KOPT-K1 (cell line): ENCODE measurements at regions not wholly inside any gene's neighbourhood (a gene's known extent, or its start where the extent isn't known, plus 50 kb on each side); places are given as distances from the start of the nearest gene placed in this dataset.

Source experiments
- H3K27ac ChIP-seq: fragments of 200-600 bp; sonication (generic); 2 replicates; pipeline ENCODE4 v1.5.1; 2016; ENCODE audit warnings: antibody characterized with exemption, mild to moderate bottlenecking, low read depth, low read length; ENCODE audit not compliant: poor library complexity, severe bottlenecking
- H3K36me3 ChIP-seq: fragments of 200-600 bp; sonication (generic); 2 replicates; pipeline ENCODE4 v1.5.1; 2017; ENCODE audit warnings: antibody characterized with exemption, mild to moderate bottlenecking, low read length, moderate library complexity; ENCODE audit not compliant: insufficient read depth
- H3K9me3 ChIP-seq: fragments of 200-600 bp; sonication (generic); 2 replicates; pipeline ENCODE4 v1.5.1; 2017; ENCODE audit warnings: antibody characterized with exemption, low read length, mild to moderate bottlenecking; ENCODE audit not compliant: insufficient read depth, poor library complexity, severe bottlenecking

- peaks cover under 1% of the 10 kb centered on the region; the same call in 1 of the 2 replicates for H3K36me3 ChIP-seq
- no peak overlapping the region for H3K27ac ChIP-seq
- H3K9me3 ChIP-seq = peaks cover 11% of the 10 kb centered on the region
These were observed 212.4 kb downstream of the BRD1 start for GRCh38 chr22:49614966-49615965.

- Histone ChIP-seq H3K36me3 (no peaks in the 10 kb centered on the region; the same call in 1 of the 2 replicates), H3K27ac (no peak overlapping the region), H3K9me3 (peaks cover 11% of the 10 kb centered on the region)
These were observed 214.0 kb downstream of the BRD1 start for GRCh38 chr22:49613511-49614270.

DNA sequence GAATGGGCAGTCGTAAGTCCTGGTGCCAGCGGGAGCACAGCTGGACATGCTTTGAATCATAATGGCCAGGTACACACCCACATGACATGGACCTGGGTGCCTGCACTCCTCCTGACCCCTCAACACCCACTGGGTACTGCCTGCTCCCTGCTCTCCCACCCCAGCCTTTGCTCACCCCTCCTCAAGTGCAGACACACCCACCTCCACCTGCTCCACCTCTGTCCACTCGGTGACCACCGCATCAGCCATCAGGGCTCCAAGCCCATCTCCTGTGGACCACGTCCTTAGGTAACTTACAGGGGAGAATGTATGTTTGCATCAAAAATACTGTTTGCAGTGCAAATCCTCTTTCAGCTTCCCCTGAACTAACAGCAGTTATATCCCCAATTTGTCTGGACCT is 214.6 kb downstream of the BRD1 start:
- Histone ChIP-seq H3K27ac (no peak overlapping the region), H3K9me3 (peaks cover 11% of the 10 kb centered on the region), H3K36me3 (no peaks in the 10 kb centered on the region; the same call in 1 of the 2 replicates)

- Histone ChIP-seq H3K27ac (no peak overlapping the region), H3K9me3 (peaks cover 31% of the 10 kb centered on the region), H3K36me3 (peaks cover 11% of the 10 kb centered on the region; the same call in 1 of the 2 replicates)
These were observed 218.3 kb downstream of the BRD1 start for GRCh38 chr22:49609207-49609876.

DNA sequence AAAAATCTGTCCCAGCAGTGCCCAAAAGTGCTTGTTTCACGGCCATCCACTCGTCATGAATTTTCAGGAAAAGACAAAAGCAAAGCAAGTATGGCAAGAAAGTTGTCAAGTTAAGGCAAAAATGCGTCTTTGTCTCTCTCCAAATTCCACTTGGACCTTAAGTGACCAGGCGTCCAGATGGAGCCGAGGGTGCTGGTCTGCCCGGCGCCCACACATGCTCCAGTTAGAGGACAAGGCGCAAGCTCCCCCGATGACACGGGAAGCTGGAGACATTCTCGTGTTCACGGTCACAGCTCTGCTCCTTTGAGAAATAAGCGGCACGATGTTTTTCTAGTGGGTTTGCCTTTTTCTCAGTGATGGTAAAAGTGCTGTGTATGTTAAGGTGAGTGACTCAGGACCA is 219.0 kb downstream of the BRD1 start:
- peaks cover 11% of the 10 kb centered on the region; the same call in 1 of the 2 replicates for H3K36me3 ChIP-seq
- H3K9me3 ChIP-seq = peaks cover 38% of the 10 kb centered on the region
- no peak overlapping the region for H3K27ac ChIP-seq

- Histone ChIP-seq H3K9me3 (peaks cover 34% of the 10 kb centered on the region), H3K36me3 (peaks cover 11% of the 10 kb centered on the region; the same call in 1 of the 2 replicates), H3K27ac (no peak overlapping the region)
These were observed 219.4 kb downstream of the BRD1 start for GRCh38 chr22:49608228-49608627.

DNA sequence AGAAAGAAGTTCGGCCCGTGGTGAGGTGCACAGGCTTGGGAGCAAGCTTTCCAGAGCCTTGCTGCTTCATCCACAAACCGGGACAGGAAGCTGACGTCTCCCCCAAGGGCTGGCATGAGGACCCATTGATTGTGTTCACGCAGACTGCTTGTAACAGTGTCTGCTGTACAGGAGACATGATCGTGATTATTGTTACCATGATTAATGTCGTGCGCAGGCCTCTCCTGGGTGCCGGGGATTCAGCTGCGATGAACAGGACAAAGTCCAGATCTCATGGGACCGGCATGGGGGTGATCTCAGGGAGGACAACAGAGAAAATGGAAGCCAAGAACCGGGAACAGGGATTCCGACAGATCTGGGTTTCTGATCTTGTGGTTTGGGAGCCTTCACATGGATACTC is 219.9 kb downstream of the BRD1 start:
- no peak overlapping the region for H3K27ac ChIP-seq
- peaks cover 11% of the 10 kb centered on the region; the same call in 1 of the 2 replicates for H3K36me3 ChIP-seq
- peaks cover 30% of the 10 kb centered on the region for H3K9me3 ChIP-seq

GRCh38 chr22:49606562-49607290 is 220.9 kb downstream of the BRD1 start:
- H3K36me3 ChIP-seq = peaks cover 11% of the 10 kb centered on the region; the same call in 1 of the 2 replicates
- H3K9me3 ChIP-seq = peaks cover 28% of the 10 kb centered on the region
- no peak overlapping the region for H3K27ac ChIP-seq

GRCh38 chr22:49604732-49605302 is 222.9 kb downstream of the BRD1 start:
- Histone ChIP-seq H3K36me3 (peaks cover 11% of the 10 kb centered on the region; the same call in 1 of the 2 replicates), H3K9me3 (peaks cover 28% of the 10 kb centered on the region), H3K27ac (no peak overlapping the region)

GRCh38 chr22:49603016-49603415 is 224.7 kb downstream of the BRD1 start:
- Histone ChIP-seq H3K36me3 (peaks cover 10% of the 10 kb centered on the region; the same call in 1 of the 2 replicates), H3K9me3 (peaks cover 28% of the 10 kb centered on the region), H3K27ac (no peak overlapping the region)

DNA sequence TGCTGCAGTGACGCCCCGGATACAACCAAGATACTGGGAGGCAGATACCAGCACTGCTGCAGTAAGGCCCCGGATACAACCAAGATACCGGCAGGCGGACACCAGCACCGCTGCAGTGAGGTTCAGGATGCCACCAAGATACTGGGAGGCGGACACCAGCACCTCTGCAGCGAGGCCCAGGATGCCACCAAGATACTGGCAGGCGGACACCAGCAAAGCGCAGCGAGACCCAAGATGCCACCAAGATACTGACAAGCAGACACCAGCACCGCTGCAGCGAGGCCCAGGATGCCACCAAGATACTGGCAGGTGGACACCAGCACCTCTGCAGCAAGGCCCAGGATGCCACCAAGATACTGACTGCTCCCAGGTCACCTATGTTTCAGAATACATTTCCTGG is 225.2 kb downstream of the BRD1 start:
- peaks cover 28% of the 10 kb centered on the region for H3K9me3 ChIP-seq
- peaks cover 5% of the 10 kb centered on the region; the same call in 1 of the 2 replicates for H3K36me3 ChIP-seq
- no peak overlapping the region for H3K27ac ChIP-seq

- no peak overlapping the region for H3K27ac ChIP-seq
- peaks cover 4% of the 10 kb centered on the region; the same call in 1 of the 2 replicates for H3K36me3 ChIP-seq
- H3K9me3 ChIP-seq = peaks cover 28% of the 10 kb centered on the region
These were observed 225.9 kb downstream of the BRD1 start for GRCh38 chr22:49601614-49602321.

- H3K36me3 ChIP-seq = peaks cover 8% of the 10 kb centered on the region; the same call in 1 of the 2 replicates
- peak overlapping the region; percentile 30 for H3K27ac ChIP-seq
- peaks cover 23% of the 10 kb centered on the region for H3K9me3 ChIP-seq
These were observed 226.7 kb downstream of the BRD1 start for GRCh38 chr22:49600891-49601431.
